GM21737 (cell line): ENCODE measurements at regions not wholly inside any gene's neighbourhood (a gene's known extent, or its start where the extent isn't known, plus 50 kb on each side); places are given as distances from the start of the nearest gene placed in this dataset.

Experiments
- ATAC-seq: cut with Tn5 transposase; IDR thresholded peaks from one replicate; pipeline ENCODE4 v1.9.1; 2021; ENCODE audit warnings: mild to moderate bottlenecking, moderate library complexity; ENCODE audit not compliant: unreplicated experiment

GRCh38 chr21:35770101-35770945 lies 290.0 kb downstream of the SETD4 start:
- no peak for ATAC-seq

- no peak for ATAC-seq
These were observed 292.1 kb downstream of the SETD4 start for GRCh38 chr21:35768187-35768586.

GRCh38 chr21:35764586-35764985 lies 295.7 kb downstream of the SETD4 start:
- no peak for ATAC-seq

GRCh38 chr21:35764077-35764476 lies 296.2 kb downstream of the SETD4 start:
- ATAC-seq, result no peak

GRCh38 chr21:35754583-35754982 lies 305.7 kb downstream of the SETD4 start:
- ATAC-seq, result no peak

- ATAC-seq, result no peak
These were observed 307.0 kb downstream of the SETD4 start for GRCh38 chr21:35753308-35753707.

- ATAC-seq, result no peak
These were observed 309.2 kb downstream of the SETD4 start for GRCh38 chr21:35751171-35751570.

GRCh38 chr21:35749904-35750303 lies 310.4 kb downstream of the SETD4 start:
- ATAC-seq, result no peak

- ATAC-seq, result no peak
These were observed 311.5 kb downstream of the SETD4 start for GRCh38 chr21:35748678-35749314.

GRCh38 chr21:35743571-35743970 lies 316.8 kb downstream of the SETD4 start:
- ATAC-seq, result no peak

- no peak for ATAC-seq
These were observed 321.9 kb downstream of the SETD4 start for GRCh38 chr21:35738347-35738961.

GRCh38 chr21:35737899-35738346 lies 322.4 kb downstream of the SETD4 start:
- ATAC-seq, result no peak

GRCh38 chr21:35737449-35737848 lies 322.9 kb downstream of the SETD4 start:
- ATAC-seq, result no peak

- no peak for ATAC-seq
These were observed 327.5 kb downstream of the SETD4 start for GRCh38 chr21:35732788-35733187.

- ATAC-seq, result no peak
These were observed 330.0 kb downstream of the SETD4 start for GRCh38 chr21:35730325-35730724.

- ATAC-seq, result no peak
These were observed 332.5 kb downstream of the SETD4 start for GRCh38 chr21:35727830-35728229.

- ATAC-seq, result no peak
These were observed 336.2 kb downstream of the SETD4 start for GRCh38 chr21:35724156-35724555.

GRCh38 chr21:35721701-35722100 lies 338.6 kb downstream of the SETD4 start:
- no peak for ATAC-seq

GRCh38 chr21:35720208-35720731 lies 340.1 kb downstream of the SETD4 start:
- no peak for ATAC-seq

GRCh38 chr21:35719080-35719479 lies 341.2 kb downstream of the SETD4 start:
- no peak for ATAC-seq

GRCh38 chr21:35716876-35717565 lies 343.3 kb downstream of the SETD4 start:
- ATAC-seq, result no peak
